SK-N-SH (cell line): ENCODE measurements at regions not wholly inside any gene's neighbourhood (a gene's known extent, or its start where the extent isn't known, plus 50 kb on each side); places are given as distances from the start of the nearest gene placed in this dataset.

Source experiments
- CTCF ChIA-PET: fragments of 300-600, 350-600 bp; formaldehyde crosslinking; extraction: SDS; loops from one replicate; lab custom pipeline; 2021; lab: Yijun Ruan, JAX
- POLR2A ChIA-PET: fragments of 350-600 bp; sonication (Branson Sonifier 250); formaldehyde crosslinking; extraction: SDS; loops from one replicate; lab custom pipeline; 2020; ENCODE audit warnings: antibody characterized with exemption, inconsistent platforms; lab: Yijun Ruan, JAX
- DNase-seq: peaks from one replicate; pipeline ENCODE4 v3.0.0; 2012
- H2AFZ ChIP-seq: fragments of 200-600 bp; sonication (generic); 2 replicates; pipeline ENCODE4 v1.8.1; 2016; ENCODE audit warnings: antibody characterized with exemption, mild to moderate bottlenecking, low read depth
- H3F3A ChIP-seq: fragments of 200-600 bp; sonication (generic); replicated peaks from 2 replicates; pipeline ENCODE3; 2016; ENCODE audit warnings: antibody characterized with exemption, mild to moderate bottlenecking; ENCODE audit not compliant: insufficient read depth
- H3K27ac ChIP-seq, 2 experiments: fragments of 200-500 bp in 1 of 2; fragments of 200-600 bp in 1 of 2; sonication (Bioruptor generic) in 1 of 2; sonication (generic), shearing (Covaris generic) in 1 of 2; 2 replicates each; pipeline versions ENCODE4 v1.5.1 to v1.6.1; 2014 to 2016; ENCODE audit warnings: low read depth in 2 of 2, inconsistent platforms in 1 of 2, low read length in 1 of 2, mild to moderate bottlenecking in 1 of 2, mixed read lengths in 1 of 2
- H3K27me3 ChIP-seq: fragments of 200-600 bp; sonication (generic), shearing (Covaris generic); 2 replicates; pipeline ENCODE4 v1.6.1; 2016; ENCODE audit warnings: mixed run types; ENCODE audit not compliant: insufficient read depth
- H3K36me3 ChIP-seq, 2 experiments: fragments of 200-500 bp in 1 of 2; fragments of 200-600 bp in 1 of 2; sonication (Bioruptor generic) in 1 of 2; sonication (generic) in 1 of 2; replicated peaks in 1 of 2; 2 replicates each; pipeline versions ENCODE3 to v1.5.1; 2014 to 2016; ENCODE audit warnings: low read length in 1 of 2, mild to moderate bottlenecking in 1 of 2; ENCODE audit not compliant: insufficient read depth in 2 of 2, control insufficient read depth in 1 of 2
- H3K4me1 ChIP-seq, 2 experiments: fragments of 200-500 bp in 1 of 2; fragments of 200-600 bp in 1 of 2; sonication (Bioruptor generic) in 1 of 2; sonication (generic), shearing (Covaris generic) in 1 of 2; 2 replicates each; pipeline versions ENCODE4 v1.5.1 to v1.6.1; 2014 to 2016; ENCODE audit warnings: low read depth in 1 of 2, low read length in 1 of 2, mixed run types in 1 of 2; ENCODE audit not compliant: insufficient read depth in 2 of 2, control insufficient read depth in 1 of 2
- H3K4me2 ChIP-seq: fragments of 200-600 bp; sonication (generic), shearing (Covaris generic); 2 replicates; pipeline ENCODE4 v1.6.1; 2017; ENCODE audit warnings: mixed run types
- H3K4me3 ChIP-seq, 2 experiments: fragments of 200-500 bp in 1 of 2; fragments of 200-600 bp in 1 of 2; sonication (Bioruptor generic) in 1 of 2; sonication (generic), shearing (Covaris generic) in 1 of 2; 2 replicates each; pipeline versions ENCODE4 v1.5.1 to v1.8.1; 2014 to 2016; ENCODE audit warnings: low read depth in 2 of 2, inconsistent platforms in 1 of 2, low read length in 1 of 2, mild to moderate bottlenecking in 1 of 2, mixed read lengths in 1 of 2, moderate library complexity in 1 of 2
- H3K79me2 ChIP-seq: fragments of 200-600 bp; sonication (generic); 2 replicates; pipeline ENCODE4 v1.8.1; 2017; ENCODE audit warnings: mild to moderate bottlenecking; ENCODE audit not compliant: insufficient read depth
- H3K9ac ChIP-seq: fragments of 200-600 bp; sonication (generic); 2 replicates; pipeline ENCODE4 v1.6.1; 2017; ENCODE audit warnings: mixed run types
- H3K9me2 ChIP-seq: fragments of 200-600 bp; sonication (generic); 2 replicates; pipeline ENCODE4 v1.6.1; 2017; ENCODE audit warnings: mixed run types
- H3K9me3 ChIP-seq: fragments of 200-600 bp; sonication (generic); 2 replicates; pipeline ENCODE4 v1.6.1; 2017; ENCODE audit warnings: mixed run types, mild to moderate bottlenecking, moderate library complexity
- H4K20me1 ChIP-seq: fragments of 200-600 bp; sonication (generic); 2 replicates; pipeline ENCODE4 v1.6.1; 2017; ENCODE audit warnings: mild to moderate bottlenecking, mixed run types; ENCODE audit not compliant: insufficient read depth
- EP300 ChIP-seq, 2 experiments: IDR thresholded peaks; 2 replicates each; pipeline versions ENCODE4 v1.4.0 to v1.6.1; 2012; ENCODE audit warnings: borderline replicate concordance in 1 of 2, low read depth in 1 of 2, low read length in 1 of 2
- EZH2phosphoT487 ChIP-seq: fragments of 200-600 bp; sonication (generic); IDR thresholded peaks from 2 replicates; pipeline ENCODE4 v1.6.1; 2017; ENCODE audit warnings: low read depth, mixed run types, mild to moderate bottlenecking, antibody characterized with exemption, moderate library complexity, borderline replicate concordance
- FOXJ3 ChIP-seq: sonication (generic); formaldehyde crosslinking; IDR thresholded peaks from 2 replicates; pipeline ENCODE4 v1.5.1; 2020; ENCODE audit warnings: mild to moderate bottlenecking, missing genetic modification reagents
- FOXM1 ChIP-seq: IDR thresholded peaks from 2 replicates; pipeline ENCODE4 v1.4.0; 2012; ENCODE audit warnings: low read depth, mild to moderate bottlenecking
- GABPA ChIP-seq: IDR thresholded peaks from 2 replicates; pipeline ENCODE4 v1.4.0; 2012; ENCODE audit warnings: low read depth, mild to moderate bottlenecking
- GATA2 ChIP-seq: sonication (generic); formaldehyde crosslinking; IDR thresholded peaks from 2 replicates; pipeline ENCODE4 v1.5.0; 2020; ENCODE audit warnings: mild to moderate bottlenecking, missing genetic modification reagents
- JUND ChIP-seq: IDR thresholded peaks from 2 replicates; pipeline ENCODE4 v1.4.0; 2012
- MAX ChIP-seq: IDR thresholded peaks from 2 replicates; pipeline ENCODE4 v1.4.0; 2012; ENCODE audit warnings: low read depth
- MEF2A ChIP-seq: IDR thresholded peaks from 2 replicates; pipeline ENCODE4 v1.4.0; 2012; ENCODE audit warnings: low read depth, borderline replicate concordance
- POLR2AphosphoS5 ChIP-seq: IDR thresholded peaks from 2 replicates; pipeline ENCODE4 v1.6.1; 2012; ENCODE audit warnings: low read depth, low read length
- RFX5 ChIP-seq: IDR thresholded peaks from 2 replicates; pipeline ENCODE4 v1.6.1; 2012; ENCODE audit warnings: mild to moderate bottlenecking, improper control_type of control experiment, low read length
- RXRA ChIP-seq: IDR thresholded peaks from 2 replicates; pipeline ENCODE4 v1.4.0; 2012; ENCODE audit warnings: low read depth, mild to moderate bottlenecking, borderline replicate concordance
- SIN3A ChIP-seq: IDR thresholded peaks from 2 replicates; pipeline ENCODE4 v1.6.1; 2012; ENCODE audit warnings: low read depth, mild to moderate bottlenecking, low read length, moderate library complexity, borderline replicate concordance
- TAF1 ChIP-seq: IDR thresholded peaks from 2 replicates; pipeline ENCODE4 v1.6.1; 2012; ENCODE audit warnings: low read depth, mild to moderate bottlenecking, low read length, moderate library complexity, borderline replicate concordance
- TCF12 ChIP-seq: IDR thresholded peaks from 2 replicates; pipeline ENCODE4 v1.4.0; 2012
- YY1 ChIP-seq: IDR thresholded peaks from 2 replicates; pipeline ENCODE4 v1.4.0; 2012; ENCODE audit warnings: low read depth, mild to moderate bottlenecking
- ZBTB33 ChIP-seq: IDR thresholded peaks from 2 replicates; pipeline ENCODE4 v1.4.0; 2012; ENCODE audit warnings: low read depth, borderline replicate concordance
- WGBS: methylation state at CpG from one replicate; pipeline ENCODE4 v1.1.6; 2017; ENCODE audit warnings: low lambda C conversion rate; 5-methylcytosine and 5-hydroxymethylcytosine counted together
- TF ChIP-seq, protein P1 (sequence below): fragments of 200-600 bp; sonication (generic); IDR thresholded peaks from 2 replicates; pipeline ENCODE4 v1.6.1; 2017; ENCODE audit warnings: antibody characterized with exemption, mild to moderate bottlenecking, moderate library complexity
- TF ChIP-seq, protein P2 (sequence below): IDR thresholded peaks from 2 replicates; pipeline ENCODE4; 2012

DNA sequence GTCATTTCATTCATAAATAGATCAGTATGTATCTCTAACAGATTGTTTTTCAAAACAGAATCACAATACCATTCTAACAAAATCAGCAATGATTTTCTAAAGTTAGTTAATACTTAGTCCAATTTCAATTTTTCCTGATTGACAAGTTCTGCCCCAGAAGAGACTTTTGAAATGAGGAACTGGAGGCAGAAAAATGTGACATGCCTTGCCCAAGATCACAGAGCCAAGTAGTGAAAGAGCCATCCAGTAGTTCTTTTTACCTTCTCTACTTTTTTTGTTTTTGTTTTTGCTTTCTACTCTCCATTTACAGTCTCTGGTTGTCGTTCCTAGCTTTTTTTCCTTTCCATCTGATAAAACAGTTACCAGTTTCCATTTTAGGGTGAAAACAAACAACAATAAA, 129.3 kb upstream of the TMEM164 start (continued):
- TF ChIP-seq ZBTB33, result no peak

DNA sequence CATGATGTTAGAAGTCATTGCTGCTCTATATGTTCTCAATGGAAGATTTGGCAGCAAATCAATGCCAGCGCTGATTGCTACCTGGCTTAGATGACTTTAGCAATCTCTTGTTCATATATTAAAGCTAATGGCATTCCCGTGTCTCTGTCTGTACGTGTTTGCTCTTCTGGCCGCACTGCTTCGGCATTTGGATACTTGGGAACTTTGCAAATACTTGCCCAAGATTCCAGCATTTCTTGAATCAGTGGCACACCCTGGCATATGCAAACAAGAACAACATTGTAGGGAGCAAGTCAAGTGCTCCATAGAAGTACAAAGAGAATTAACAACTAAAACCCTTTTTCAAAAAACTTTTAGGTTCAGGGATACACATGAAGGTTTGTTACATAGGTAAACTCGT, 128.9 kb upstream of the TMEM164 start:
- Histone ChIP-seq H3K4me2 (no peak overlapping the region), H3K9ac (no peak overlapping the region), H4K20me1 (no peaks in the 10 kb centered on the region), H3K4me1 (no peaks in the 10 kb centered on the region), H3K4me3 (no peak overlapping the region), H3K9me3 (no peaks in the 10 kb centered on the region), H3K79me2 (no peaks in the 10 kb centered on the region), H3K9me2 (no peaks in the 10 kb centered on the region), H3K27ac (no peak overlapping the region), H2AFZ (no peak overlapping the region), H3F3A (no peaks in the 10 kb centered on the region), H3K27me3 (no peaks in the 10 kb centered on the region; the same call in 1 of the 2 replicates), H3K36me3 (no peaks in the 10 kb centered on the region)
- WGBS, result 30% methylated on average over 6 of the region's 6 CpGs
- CTCF ChIA-PET, result interaction anchor here (1.0 kb wide), 1 partner anchor 17 kb away, joined by 4 read pairs; no protein-coding TSS in a partner anchor
- TF ChIP-seq YY1, result no peak
- no peak for TF ChIP-seq GABPA
- no peak for TF ChIP-seq TAF1
- no peak for TF ChIP-seq RXRA
- TF ChIP-seq JUND, result no peak
- TF ChIP-seq SIN3A, result no peak
- TF ChIP-seq EZH2phosphoT487, result no peak
- TF ChIP-seq FOXM1, result no peak
- TF ChIP-seq, protein P1, sequence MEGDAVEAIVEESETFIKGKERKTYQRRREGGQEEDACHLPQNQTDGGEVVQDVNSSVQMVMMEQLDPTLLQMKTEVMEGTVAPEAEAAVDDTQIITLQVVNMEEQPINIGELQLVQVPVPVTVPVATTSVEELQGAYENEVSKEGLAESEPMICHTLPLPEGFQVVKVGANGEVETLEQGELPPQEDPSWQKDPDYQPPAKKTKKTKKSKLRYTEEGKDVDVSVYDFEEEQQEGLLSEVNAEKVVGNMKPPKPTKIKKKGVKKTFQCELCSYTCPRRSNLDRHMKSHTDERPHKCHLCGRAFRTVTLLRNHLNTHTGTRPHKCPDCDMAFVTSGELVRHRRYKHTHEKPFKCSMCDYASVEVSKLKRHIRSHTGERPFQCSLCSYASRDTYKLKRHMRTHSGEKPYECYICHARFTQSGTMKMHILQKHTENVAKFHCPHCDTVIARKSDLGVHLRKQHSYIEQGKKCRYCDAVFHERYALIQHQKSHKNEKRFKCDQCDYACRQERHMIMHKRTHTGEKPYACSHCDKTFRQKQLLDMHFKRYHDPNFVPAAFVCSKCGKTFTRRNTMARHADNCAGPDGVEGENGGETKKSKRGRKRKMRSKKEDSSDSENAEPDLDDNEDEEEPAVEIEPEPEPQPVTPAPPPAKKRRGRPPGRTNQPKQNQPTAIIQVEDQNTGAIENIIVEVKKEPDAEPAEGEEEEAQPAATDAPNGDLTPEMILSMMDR, result no peak
- TF ChIP-seq GATA2 (CRISPR knock-in tag), result no peak
- TF ChIP-seq POLR2AphosphoS5, result no peak
- no peak for TF ChIP-seq MAX
- no peak for TF ChIP-seq MEF2A
- TF ChIP-seq, protein P2, sequence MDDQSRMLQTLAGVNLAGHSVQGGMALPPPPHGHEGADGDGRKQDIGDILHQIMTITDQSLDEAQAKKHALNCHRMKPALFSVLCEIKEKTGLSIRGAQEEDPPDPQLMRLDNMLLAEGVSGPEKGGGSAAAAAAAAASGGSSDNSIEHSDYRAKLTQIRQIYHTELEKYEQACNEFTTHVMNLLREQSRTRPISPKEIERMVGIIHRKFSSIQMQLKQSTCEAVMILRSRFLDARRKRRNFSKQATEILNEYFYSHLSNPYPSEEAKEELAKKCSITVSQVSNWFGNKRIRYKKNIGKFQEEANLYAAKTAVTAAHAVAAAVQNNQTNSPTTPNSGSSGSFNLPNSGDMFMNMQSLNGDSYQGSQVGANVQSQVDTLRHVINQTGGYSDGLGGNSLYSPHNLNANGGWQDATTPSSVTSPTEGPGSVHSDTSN, result no peak
- no peak for TF ChIP-seq TCF12
- TF ChIP-seq FOXJ3, result no peak
- TF ChIP-seq EP300 (IDR thresholded peaks at IDR 0.05; ENCODE audit: borderline replicate concordance in 1 of 2, low read depth in 1 of 2, low read length in 1 of 2), result no peak
- TF ChIP-seq RFX5, result no peak
- POLR2A ChIA-PET, result no interaction called here
- DNase-seq, result no peak
